ENCODE measurements at regions not wholly inside any gene's neighbourhood (a gene's known extent, or its start where the extent isn't known, plus 50 kb on each side); places are given as distances from the start of the nearest gene placed in this dataset.

DNA sequence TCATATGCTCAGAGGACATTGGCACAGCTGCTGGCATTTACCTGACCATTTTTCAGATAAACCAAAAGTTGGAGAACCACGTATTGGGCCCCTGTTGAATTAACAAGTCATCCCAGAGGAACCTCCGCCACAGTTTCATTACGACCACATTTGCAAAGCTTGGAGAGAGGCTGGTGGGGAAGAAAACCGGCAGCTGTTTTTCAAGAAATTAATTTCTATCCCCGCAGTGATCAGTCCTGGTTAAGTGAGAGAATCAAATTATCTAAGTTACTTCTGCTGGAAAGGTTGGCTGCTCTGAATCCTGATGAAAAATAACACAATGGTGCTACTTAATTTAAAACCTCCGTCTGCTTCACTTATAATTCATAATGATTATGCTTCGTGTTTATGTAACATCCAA is 737.1 kb upstream of the AUTS2 start:
- Histone ChIP-seq H3K18ac (ENCODE audit: low read depth in 1 of 2, low read length in 2 of 2) (no peak overlapping the region), H3K36me3 (ENCODE audit: control insufficient read depth in 1 of 2, insufficient read depth in 2 of 2, low read depth in 1 of 2, low read length in 2 of 2) (no peaks in the 10 kb centered on the region), H2AFZ (ENCODE audit: low read depth, low read length) (no peak overlapping the region), H3K79me1 (replicated peaks; ENCODE audit: low read length, poor library complexity, severe bottlenecking) (no peaks in the 10 kb centered on the region), H2BK15ac (ENCODE audit: low read depth, poor library complexity, severe bottlenecking) (no peak overlapping the region), H2BK12ac (ENCODE audit: low read length in 2 of 2) (no peak overlapping the region), H3K27ac (ENCODE audit: low read length, poor library complexity, severe bottlenecking) (no peak overlapping the region), H3K14ac (ENCODE audit: low read length in 2 of 2) (no peak overlapping the region), H2BK120ac (ENCODE audit: low read depth, low read length) (no peak overlapping the region), H3K9ac (ENCODE audit: low read length) (no peak overlapping the region), H4K8ac (ENCODE audit: low read length) (no peak overlapping the region), H3K23ac (ENCODE audit: low read length in 2 of 2) (no peak overlapping the region), H3K4me3 (ENCODE audit: insufficient read depth in 1 of 2, low read depth in 1 of 2, low read length in 2 of 2) (no peak overlapping the region), H4K91ac (ENCODE audit: low read length) (no peak overlapping the region), H3K9me3 (ENCODE audit: control insufficient read depth, low read length) (no peaks in the 10 kb centered on the region), H3K4me1 (ENCODE audit: control insufficient read depth, insufficient read depth, low read depth, low read length) (no peaks in the 10 kb centered on the region), H3K27me3 (ENCODE audit: control insufficient read depth in 1 of 2, insufficient read depth in 1 of 2, low read length in 2 of 2) (peaks cover 0 to 3% of the 10 kb centered on the region in 2 experiments), H3K4ac (ENCODE audit: low read depth in 1 of 2, low read length in 2 of 2) (no peak overlapping the region), H2AK5ac (ENCODE audit: low read length, severe bottlenecking) (no peak overlapping the region), H2BK5ac (ENCODE audit: low read depth, low read length, poor library complexity, severe bottlenecking) (no peak overlapping the region), H3K4me2 (ENCODE audit: low read length, poor library complexity, severe bottlenecking) (no peak overlapping the region)
- no peak for DNase-seq
- WGBS = 84% methylated on average over 7 of the region's 7 CpGs

DNA sequence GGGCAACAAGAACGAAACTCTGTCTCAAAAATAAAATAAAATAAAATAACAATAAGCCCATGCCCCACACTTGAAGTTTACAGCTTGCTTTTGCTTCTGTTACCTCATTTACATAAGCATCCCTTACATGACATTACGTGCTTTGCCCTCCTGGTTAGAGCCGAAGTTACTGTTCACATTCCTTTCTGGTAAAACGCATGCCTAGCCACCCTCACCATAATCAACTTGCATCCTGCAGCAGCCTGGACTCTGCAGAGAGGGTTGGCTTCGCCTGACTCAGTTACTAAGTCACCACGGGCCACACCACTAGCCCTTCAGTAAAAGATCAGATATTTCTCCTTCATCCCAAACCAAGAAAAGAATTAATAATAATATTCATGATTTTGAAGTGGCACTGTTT is 736.0 kb upstream of the AUTS2 start:
- WGBS = 69% methylated on average over 5 of the region's 6 CpGs
- Histone ChIP-seq H2BK12ac (ENCODE audit: low read length in 2 of 2) (no peak overlapping the region), H3K18ac (ENCODE audit: low read depth in 1 of 2, low read length in 2 of 2) (no peak overlapping the region), H3K23ac (ENCODE audit: low read length in 2 of 2) (no peak overlapping the region), H3K9ac (ENCODE audit: low read length) (no peak overlapping the region), H3K4me1 (ENCODE audit: control insufficient read depth, insufficient read depth, low read depth, low read length) (no peaks in the 10 kb centered on the region), H3K4me3 (ENCODE audit: insufficient read depth in 1 of 2, low read depth in 1 of 2, low read length in 2 of 2) (no peak overlapping the region), H2AK5ac (ENCODE audit: low read length, severe bottlenecking) (no peak overlapping the region), H4K91ac (ENCODE audit: low read length) (no peak overlapping the region), H2BK120ac (ENCODE audit: low read depth, low read length) (no peak overlapping the region), H3K27ac (ENCODE audit: low read length, poor library complexity, severe bottlenecking) (no peak overlapping the region), H3K27me3 (ENCODE audit: control insufficient read depth in 1 of 2, insufficient read depth in 1 of 2, low read length in 2 of 2) (peaks cover 0 to 3% of the 10 kb centered on the region in 2 experiments), H3K4me2 (ENCODE audit: low read length, poor library complexity, severe bottlenecking) (no peak overlapping the region), H3K4ac (ENCODE audit: low read depth in 1 of 2, low read length in 2 of 2) (no peak overlapping the region), H2BK5ac (ENCODE audit: low read depth, low read length, poor library complexity, severe bottlenecking) (no peak overlapping the region), H2BK15ac (ENCODE audit: low read depth, poor library complexity, severe bottlenecking) (no peak overlapping the region), H3K79me1 (replicated peaks; ENCODE audit: low read length, poor library complexity, severe bottlenecking) (no peaks in the 10 kb centered on the region), H3K14ac (ENCODE audit: low read length in 2 of 2) (no peak overlapping the region), H3K36me3 (ENCODE audit: control insufficient read depth in 1 of 2, insufficient read depth in 2 of 2, low read depth in 1 of 2, low read length in 2 of 2) (no peaks in the 10 kb centered on the region), H3K9me3 (ENCODE audit: control insufficient read depth, low read length) (no peaks in the 10 kb centered on the region), H4K8ac (ENCODE audit: low read length) (no peak overlapping the region), H2AFZ (ENCODE audit: low read depth, low read length) (no peak overlapping the region)
- DNase-seq = no peak

DNA sequence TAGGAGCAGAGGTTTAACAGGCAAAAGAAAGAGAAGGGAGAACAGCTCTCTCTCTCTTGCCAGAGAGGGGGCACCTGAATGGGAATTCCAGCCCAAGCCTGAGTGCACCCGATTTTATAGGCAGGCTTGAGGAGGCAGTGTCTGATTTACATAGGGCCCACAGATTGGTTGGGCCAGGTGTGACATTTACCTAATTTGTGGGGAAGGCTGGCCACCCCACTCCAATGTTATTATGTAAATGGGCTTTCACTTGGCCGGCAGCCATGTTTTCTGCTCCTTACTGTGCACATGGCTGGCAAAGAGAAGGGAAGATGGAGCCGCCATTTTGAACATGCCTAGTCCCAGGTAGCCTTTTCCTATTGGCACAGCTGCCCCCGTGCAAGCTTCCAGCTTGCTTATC is 735.5 kb upstream of the AUTS2 start:
- no peak overlapping the region for H2BK12ac ChIP-seq (ENCODE audit: low read length in 2 of 2)

DNA sequence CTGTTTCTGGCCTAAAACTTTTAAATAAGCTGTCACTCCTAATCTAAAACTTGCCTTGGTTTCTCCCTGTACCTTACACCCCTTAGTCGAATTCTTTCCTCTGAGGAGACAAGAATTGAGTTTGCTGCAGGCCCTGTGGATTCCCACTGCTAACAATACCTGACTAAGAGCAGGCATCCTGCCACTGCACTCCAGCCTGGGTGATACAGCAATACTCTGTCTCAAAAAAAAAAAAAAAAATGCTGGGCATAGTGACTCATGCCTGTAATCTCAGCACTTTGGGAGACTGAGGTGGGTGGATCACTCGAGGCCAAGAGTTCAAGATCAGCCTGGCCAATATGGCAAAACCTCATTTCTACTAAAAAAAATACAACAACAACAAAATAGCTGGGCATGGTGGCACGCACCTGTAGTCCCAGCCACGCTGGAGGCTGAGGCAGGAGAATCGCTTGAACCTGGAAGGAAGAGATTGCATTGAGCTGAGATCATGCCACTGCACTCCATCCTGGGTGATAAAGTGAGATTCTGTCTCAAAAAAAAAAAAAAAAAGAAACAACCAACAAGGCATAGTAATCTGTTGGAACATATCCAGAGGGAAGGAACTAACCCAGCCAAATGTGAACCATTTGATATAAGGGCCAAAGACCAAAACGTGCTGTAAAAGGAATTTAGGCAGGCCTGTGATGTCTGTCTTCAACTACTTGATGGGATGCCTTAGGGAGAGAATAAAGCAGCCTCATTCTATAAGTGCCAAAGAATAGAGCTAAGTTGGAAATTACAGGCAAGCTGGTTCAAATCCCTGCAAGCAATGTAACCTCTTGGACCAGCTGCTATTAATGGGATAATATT is 732.7 kb upstream of the AUTS2 start:
- Histone ChIP-seq H4K8ac (ENCODE audit: low read length) (no peak overlapping the region), H3K36me3 (ENCODE audit: control insufficient read depth in 1 of 2, insufficient read depth in 2 of 2, low read depth in 1 of 2, low read length in 2 of 2) (no peaks in the 10 kb centered on the region), H3K27me3 (ENCODE audit: control insufficient read depth in 1 of 2, insufficient read depth in 1 of 2, low read length in 2 of 2) (peaks cover 0 to 3% of the 10 kb centered on the region in 2 experiments), H2BK120ac (ENCODE audit: low read depth, low read length) (no peak overlapping the region), H3K23ac (ENCODE audit: low read length in 2 of 2) (no peak overlapping the region), H3K27ac (ENCODE audit: low read length, poor library complexity, severe bottlenecking) (no peak overlapping the region), H2AK5ac (ENCODE audit: low read length, severe bottlenecking) (no peak overlapping the region), H3K4ac (ENCODE audit: low read depth in 1 of 2, low read length in 2 of 2) (no peak overlapping the region), H3K4me2 (ENCODE audit: low read length, poor library complexity, severe bottlenecking) (no peak overlapping the region), H2BK5ac (ENCODE audit: low read depth, low read length, poor library complexity, severe bottlenecking) (no peak overlapping the region), H3K18ac (ENCODE audit: low read depth in 1 of 2, low read length in 2 of 2) (no peak overlapping the region), H4K91ac (ENCODE audit: low read length) (no peak overlapping the region), H3K9me3 (ENCODE audit: control insufficient read depth, low read length) (peaks cover 3% of the 10 kb centered on the region), H3K14ac (ENCODE audit: low read length in 2 of 2) (no peak overlapping the region), H3K4me1 (ENCODE audit: control insufficient read depth, insufficient read depth, low read depth, low read length) (no peaks in the 10 kb centered on the region), H2BK12ac (ENCODE audit: low read length in 2 of 2) (no peak overlapping the region), H3K79me1 (replicated peaks; ENCODE audit: low read length, poor library complexity, severe bottlenecking) (no peaks in the 10 kb centered on the region), H3K9ac (ENCODE audit: low read length) (no peak overlapping the region), H2BK15ac (ENCODE audit: low read depth, poor library complexity, severe bottlenecking) (no peak overlapping the region), H2AFZ (ENCODE audit: low read depth, low read length) (no peak overlapping the region), H3K4me3 (ENCODE audit: insufficient read depth in 1 of 2, low read depth in 1 of 2, low read length in 2 of 2) (no peak overlapping the region)
- DNase-seq = no peak
- 62% methylated on average over 6 of the region's 6 CpGs for WGBS

More for the DNA sequence above, 735.5 kb upstream of the AUTS2 start:
- no peak overlapping the region for H2AK5ac ChIP-seq (ENCODE audit: low read length, severe bottlenecking)
- no peaks in the 10 kb centered on the region for H3K79me1 ChIP-seq (replicated peaks; ENCODE audit: low read length, poor library complexity, severe bottlenecking)
- no peak overlapping the region for H3K27ac ChIP-seq (ENCODE audit: low read length, poor library complexity, severe bottlenecking)
- no peak overlapping the region for H3K9ac ChIP-seq (ENCODE audit: low read length)
- no peak overlapping the region for H4K8ac ChIP-seq (ENCODE audit: low read length)
- H2AFZ ChIP-seq (ENCODE audit: low read depth, low read length) = no peak overlapping the region
- no peak overlapping the region for H3K18ac ChIP-seq (ENCODE audit: low read depth in 1 of 2, low read length in 2 of 2)
- no peaks in the 10 kb centered on the region for H3K36me3 ChIP-seq (ENCODE audit: control insufficient read depth in 1 of 2, insufficient read depth in 2 of 2, low read depth in 1 of 2, low read length in 2 of 2)
- no peak overlapping the region for H3K4me2 ChIP-seq (ENCODE audit: low read length, poor library complexity, severe bottlenecking)
- H3K23ac ChIP-seq (ENCODE audit: low read length in 2 of 2) = no peak overlapping the region
- 65% methylated on average over 4 of the region's 4 CpGs for WGBS
- H3K4me3 ChIP-seq (ENCODE audit: insufficient read depth in 1 of 2, low read depth in 1 of 2, low read length in 2 of 2) = no peak overlapping the region
- H3K9me3 ChIP-seq (ENCODE audit: control insufficient read depth, low read length) = no peaks in the 10 kb centered on the region
- H3K4me1 ChIP-seq (ENCODE audit: control insufficient read depth, insufficient read depth, low read depth, low read length) = no peaks in the 10 kb centered on the region
- H3K27me3 ChIP-seq (ENCODE audit: control insufficient read depth in 1 of 2, insufficient read depth in 1 of 2, low read length in 2 of 2) = peaks cover 0 to 3% of the 10 kb centered on the region in 2 experiments
- no peak overlapping the region for H3K4ac ChIP-seq (ENCODE audit: low read depth in 1 of 2, low read length in 2 of 2)
- DNase-seq = no peak
- H3K14ac ChIP-seq (ENCODE audit: low read length in 2 of 2) = no peak overlapping the region
- H4K91ac ChIP-seq (ENCODE audit: low read length) = no peak overlapping the region
- no peak overlapping the region for H2BK120ac ChIP-seq (ENCODE audit: low read depth, low read length)
- H2BK15ac ChIP-seq (ENCODE audit: low read depth, poor library complexity, severe bottlenecking) = no peak overlapping the region
- H2BK5ac ChIP-seq (ENCODE audit: low read depth, low read length, poor library complexity, severe bottlenecking) = no peak overlapping the region
